ENCODE measurements at regions not wholly inside any gene's neighbourhood (a gene's known extent, or its start where the extent isn't known, plus 50 kb on each side); places are given as distances from the start of the nearest gene placed in this dataset.
"Not testable (repeated sequence)": the region's sequence is repeated elsewhere in the genome, so short reads cannot be mapped to it uniquely, and the experiment has no call there.

DNA sequence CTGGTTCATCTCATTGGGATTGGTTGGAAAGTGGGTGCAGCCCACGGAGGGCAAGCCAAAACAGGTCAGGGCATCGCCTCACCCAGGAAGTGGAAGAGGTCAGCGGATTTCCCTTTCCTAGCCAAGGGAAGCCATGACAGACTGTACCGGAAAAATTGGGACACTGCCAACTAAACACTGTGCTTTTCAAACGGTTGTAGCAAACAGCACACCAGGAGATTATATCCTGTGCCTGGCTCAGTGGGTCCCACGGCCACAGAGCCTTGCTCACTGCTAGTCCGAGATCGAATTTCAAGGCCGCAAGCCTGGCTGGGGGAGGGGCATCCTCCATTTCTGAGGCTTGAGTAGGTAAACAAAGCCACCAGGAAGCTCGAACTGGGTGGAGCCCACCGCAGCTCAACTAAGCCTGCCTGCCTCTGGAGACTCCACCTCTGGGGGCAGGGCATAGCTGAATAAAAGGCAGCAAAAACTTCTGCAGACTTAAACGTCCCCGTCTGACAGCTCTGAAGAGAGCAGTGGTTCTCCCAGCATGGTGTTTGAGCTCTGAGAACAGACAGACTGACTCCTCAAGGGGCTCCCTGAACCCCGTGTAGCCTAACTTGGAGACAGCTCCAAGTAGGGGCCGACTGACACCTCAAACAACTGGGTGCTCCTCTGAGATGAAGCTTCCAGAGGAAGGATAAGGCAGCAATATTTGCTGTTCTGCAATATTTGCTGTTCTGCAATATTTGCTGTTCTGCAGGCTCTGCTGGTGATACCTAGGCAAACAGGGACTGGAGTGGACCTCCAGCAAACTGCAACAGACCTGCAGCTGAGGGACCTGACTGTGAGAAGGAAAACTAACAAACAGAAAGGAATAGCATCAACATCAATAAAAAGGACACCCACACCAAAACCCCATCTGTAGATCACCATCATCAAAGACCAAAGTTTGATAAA is 191.0 kb upstream of the IRAK1BP1 start:
- DNase-seq = not testable (repeated sequence)

DNA sequence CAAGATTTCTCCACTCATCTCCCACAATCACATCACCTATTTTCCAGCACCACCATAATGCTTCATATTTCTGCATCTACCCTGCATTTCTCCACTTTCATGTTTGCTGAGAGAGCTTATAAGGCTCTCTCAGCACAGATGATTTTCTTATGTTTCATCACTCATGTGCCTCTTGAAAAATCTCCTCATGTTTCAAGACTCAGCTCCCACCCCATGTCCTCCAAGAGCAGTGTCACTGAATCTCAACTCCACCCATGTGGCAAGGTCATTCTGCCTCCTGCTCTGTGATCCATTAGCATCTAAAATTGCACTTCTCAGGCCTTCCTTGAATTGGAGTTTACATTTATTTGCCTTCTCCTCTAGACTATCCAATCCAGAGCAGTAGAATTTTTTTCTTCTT is 178.7 kb upstream of the IRAK1BP1 start:
- no peak for DNase-seq

DNA sequence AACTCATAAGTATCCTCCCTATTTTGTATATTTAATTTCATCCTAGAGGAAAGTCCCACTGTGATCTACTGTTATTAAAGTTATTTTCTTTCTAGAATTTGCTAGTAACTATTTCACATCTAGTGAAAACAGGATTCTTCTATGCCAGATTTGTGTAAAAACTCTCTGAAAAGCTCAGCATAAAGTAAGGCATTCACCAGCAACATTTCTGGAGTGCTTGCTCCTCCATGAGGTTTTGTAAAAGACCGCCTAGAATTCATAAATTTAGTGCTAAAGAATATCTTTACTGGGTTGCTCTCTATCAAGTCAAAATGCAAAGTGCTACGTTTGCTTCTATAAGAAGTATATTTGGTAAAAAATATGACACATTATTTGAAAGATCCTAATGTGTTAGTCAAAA is 173.5 kb upstream of the IRAK1BP1 start:
- DNase-seq = no peak

GRCh38 chr6:78694628-78695027 is 172.7 kb upstream of the IRAK1BP1 start:
- DNase-seq = not testable (repeated sequence)

DNA sequence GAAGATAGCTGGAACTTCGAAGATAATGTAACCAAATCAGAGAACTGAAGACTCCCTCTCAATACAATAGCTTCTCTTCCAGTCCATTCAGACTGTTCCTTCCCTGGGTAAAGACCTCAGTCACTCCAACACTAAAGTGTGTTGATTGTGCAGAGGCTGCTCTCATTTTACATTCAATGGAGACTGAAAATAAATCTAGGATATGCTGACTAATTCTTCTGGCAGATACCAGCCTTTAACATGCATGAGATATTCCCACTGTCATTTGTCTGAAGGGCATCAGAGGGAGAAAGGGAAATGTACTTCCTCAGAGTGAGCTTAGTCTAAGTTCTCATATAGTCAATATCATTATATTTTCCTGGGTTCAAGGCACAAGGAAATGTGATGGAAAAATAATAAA is 166.4 kb upstream of the IRAK1BP1 start:
- no peak for DNase-seq

- DNase-seq = no peak
Measured at GRCh38 chr6:78701407-78701806, 165.9 kb upstream of the IRAK1BP1 start.

- no peak for DNase-seq
Measured at GRCh38 chr6:78709021-78709420, 158.3 kb upstream of the IRAK1BP1 start.

DNA sequence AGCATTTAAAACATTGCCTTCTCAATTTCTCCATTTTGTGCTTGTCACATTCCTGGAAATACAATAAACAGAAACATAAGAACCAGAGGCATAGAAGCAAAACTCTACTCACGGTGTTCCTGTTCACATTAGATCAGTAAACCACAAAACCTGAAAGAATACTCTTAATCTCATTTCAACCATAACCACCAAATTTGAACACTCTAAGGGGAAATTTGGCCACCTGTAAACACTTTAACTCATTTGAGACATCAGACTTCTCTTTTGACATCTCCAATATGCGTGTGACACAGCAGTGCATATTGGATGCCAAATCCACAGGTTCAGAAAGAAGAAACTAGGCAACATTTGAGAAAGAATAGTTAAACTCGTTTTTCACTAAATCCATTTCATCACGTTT is 153.8 kb upstream of the IRAK1BP1 start:
- no peak for DNase-seq

- DNase-seq = no peak
Measured at GRCh38 chr6:78744144-78744543, 123.2 kb upstream of the IRAK1BP1 start.

DNA sequence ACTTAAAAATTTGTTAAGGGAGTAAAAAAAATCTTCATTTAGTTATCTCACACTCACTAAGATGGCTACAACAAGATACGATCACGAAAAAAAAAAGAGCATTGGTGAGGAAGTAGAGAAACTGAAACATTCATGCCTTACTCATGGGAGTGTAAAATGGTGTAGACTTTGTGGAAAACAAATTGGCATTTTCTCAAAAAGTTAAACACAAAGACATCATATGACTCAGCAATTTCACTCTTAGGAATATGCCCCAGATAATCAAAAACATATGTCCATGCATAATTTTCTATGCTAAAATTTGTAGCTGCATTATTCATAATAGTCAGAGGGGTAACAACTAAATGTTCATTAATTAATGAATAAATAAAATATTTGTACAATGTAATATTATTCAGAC is 120.9 kb upstream of the IRAK1BP1 start:
- DNase-seq = no peak

GRCh38 chr6:78749326-78749725 is 118.0 kb upstream of the IRAK1BP1 start:
- no peak for DNase-seq

- DNase-seq = not testable (repeated sequence)
Measured at GRCh38 chr6:78758297-78758798, 109.0 kb upstream of the IRAK1BP1 start.

DNA sequence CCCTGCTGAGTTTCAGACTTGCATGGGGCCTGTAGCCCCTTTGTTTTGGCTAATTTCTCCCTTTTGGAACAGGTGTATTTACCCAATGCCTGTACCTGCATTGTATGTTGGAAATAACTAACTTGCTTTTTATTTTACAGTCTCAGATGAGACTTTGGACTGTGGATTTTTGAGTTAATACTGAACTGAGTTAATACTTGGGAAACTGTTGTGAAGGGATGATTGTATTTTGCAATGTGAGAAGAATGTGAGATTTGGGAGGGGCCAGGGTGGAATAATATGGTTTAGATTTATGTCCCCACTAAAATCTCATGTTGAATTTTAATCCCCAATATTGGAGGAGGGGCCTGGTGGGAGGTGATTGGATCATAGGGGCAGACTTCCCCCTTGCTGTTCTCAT is 99.1 kb upstream of the IRAK1BP1 start:
- DNase-seq = no peak

DNA sequence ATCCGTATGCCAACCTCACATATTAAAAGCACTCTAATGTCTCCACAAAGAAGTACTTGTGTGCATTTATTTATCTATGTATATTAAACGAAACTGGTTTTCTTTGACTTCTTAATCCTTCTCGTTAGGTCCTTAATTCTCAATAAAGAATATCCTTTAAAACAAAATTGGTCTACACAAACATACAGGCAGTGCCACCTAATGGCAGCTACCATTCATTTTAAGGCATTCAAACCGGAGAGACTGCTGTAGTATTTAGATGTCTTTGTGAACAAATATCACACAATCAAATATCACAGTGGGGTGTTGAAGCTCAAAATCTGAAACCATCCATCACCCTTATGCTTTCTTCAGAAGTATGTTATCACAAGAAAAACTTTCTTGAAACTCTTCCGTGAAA is 96.6 kb upstream of the IRAK1BP1 start:
- no peak for DNase-seq

DNA sequence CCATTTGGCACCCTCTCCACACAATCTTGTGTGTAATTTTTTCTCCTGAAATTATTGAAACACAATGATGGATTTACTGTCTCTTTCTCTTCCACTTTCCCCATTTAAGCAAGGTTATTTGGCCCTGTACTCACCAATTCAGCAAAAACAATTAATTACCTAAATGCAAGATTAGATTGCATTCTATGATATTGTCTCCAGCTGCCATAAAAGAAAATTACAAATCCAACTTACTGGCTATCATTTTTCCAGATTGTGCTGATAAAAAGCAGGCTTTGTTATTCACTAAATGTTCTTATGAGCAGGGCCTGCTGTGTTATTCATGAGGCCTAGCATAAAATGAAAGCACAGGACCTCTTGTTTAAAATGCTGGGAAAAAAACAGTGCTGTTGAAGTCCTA is 95.8 kb upstream of the IRAK1BP1 start:
- DNase-seq = no peak

DNA sequence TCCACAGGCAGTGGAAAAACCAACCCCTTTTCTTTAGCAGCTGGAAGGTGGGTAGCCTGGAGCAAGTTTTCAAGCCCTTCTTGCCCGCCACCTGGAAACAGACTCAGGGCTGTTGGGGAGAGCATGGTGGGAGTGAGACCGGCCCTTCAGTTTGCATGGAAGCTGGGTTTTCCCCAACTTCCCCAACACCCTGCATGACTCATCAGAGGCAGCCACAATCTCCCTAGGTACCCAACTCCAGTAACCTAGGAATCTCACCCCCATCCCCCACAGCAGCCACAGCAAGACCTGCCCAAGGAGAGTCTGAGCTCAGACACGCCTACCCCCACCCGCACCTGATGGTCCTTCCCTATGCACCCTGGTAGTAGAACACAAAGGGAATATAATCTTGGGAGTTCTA is 86.3 kb upstream of the IRAK1BP1 start:
- DNase-seq = no peak

DNA sequence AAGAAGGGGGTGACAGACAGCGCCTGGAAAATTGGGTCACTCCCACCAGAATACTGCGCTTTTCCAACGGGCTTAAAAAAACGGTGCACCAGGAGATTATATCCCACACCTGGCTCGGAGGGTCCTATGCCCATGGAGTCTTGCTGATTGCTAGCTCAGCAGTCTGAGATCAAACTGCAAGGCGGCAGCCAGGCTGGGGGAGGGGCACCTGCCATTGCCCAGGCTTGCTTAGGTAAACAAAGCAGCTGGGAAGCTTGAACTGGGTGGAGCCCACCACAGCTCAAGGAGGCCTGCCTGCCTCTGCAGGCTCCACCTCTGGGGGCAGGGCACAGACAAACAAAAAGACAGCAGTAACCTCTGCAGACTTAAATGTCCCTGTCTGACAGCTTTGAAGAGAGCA is 84.0 kb upstream of the IRAK1BP1 start:
- not testable (repeated sequence) for DNase-seq

DNA sequence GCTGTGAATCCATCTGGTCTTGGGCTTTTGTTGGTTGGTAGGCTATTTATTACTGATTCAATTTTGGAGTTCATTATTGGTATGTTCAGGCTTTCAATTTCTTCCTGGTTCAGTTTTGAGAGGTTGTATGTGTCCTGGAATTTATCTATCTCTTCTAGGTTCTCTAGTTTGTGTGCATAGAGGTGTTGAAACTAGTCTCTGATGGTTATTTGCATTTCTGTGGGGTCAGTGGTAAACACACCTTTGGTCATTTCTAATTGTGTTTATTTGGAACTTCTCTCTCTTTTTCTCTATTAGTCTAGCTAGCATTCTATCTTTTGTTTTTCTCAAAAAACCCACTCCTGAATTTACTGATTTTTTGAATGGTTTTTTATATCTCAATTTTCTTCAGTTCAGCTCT is 70.1 kb upstream of the IRAK1BP1 start:
- DNase-seq = no peak

GRCh38 chr6:78799682-78800081 is 67.7 kb upstream of the IRAK1BP1 start:
- DNase-seq = no peak

GRCh38 chr6:78806792-78807191 is 60.6 kb upstream of the IRAK1BP1 start:
- not testable (repeated sequence) for DNase-seq

GRCh38 chr6:78807655-78808355 is 59.5 kb upstream of the IRAK1BP1 start:
- not testable (repeated sequence) for DNase-seq

- no peak for DNase-seq
Measured at GRCh38 chr6:78808356-78808891, 58.9 kb upstream of the IRAK1BP1 start.

DNA sequence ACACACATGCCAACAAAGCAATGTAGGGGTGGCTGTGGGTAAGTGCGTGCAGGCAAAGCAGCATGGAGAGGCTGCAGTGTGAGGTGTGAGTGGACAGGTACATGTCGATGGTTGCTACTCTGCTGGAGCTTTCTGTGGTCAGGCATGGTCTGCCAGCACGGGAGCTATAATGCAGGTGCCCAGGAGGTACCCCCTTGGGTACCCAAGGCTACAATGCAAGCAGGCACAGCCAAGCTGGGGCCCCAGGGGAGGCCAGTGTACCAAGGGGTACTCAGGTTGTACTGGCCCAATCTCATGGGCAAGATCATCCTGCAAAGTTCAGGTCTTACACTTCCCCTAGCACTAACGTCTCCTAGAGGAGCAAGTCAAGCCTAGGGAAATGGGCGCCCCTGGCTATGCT is 58.4 kb upstream of the IRAK1BP1 start:
- DNase-seq = no peak

DNA sequence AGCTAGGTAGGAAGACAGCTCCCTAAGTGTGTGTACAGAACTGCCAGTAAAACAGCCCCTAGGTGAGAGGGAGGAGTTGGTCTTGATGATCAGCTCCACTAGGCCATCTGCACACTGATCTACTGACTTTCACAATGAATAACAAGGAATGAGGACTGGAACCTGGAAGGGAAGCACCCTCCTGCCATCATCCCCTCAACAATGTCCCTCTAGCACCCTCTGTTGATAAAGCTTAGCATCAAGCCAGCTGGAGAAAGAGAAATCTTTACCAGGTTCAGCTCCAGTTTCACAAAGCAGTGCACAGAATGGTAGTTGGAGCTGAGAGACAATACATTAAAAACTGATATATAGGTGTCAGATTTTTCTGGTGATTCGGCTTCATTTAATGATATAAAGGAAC is 57.2 kb upstream of the IRAK1BP1 start:
- peak; percentile 1 for DNase-seq

Measured in NCI-H2227 treated with DMSO at 0.1 percent for 48 hours (cell line).